A549 (cell line): ENCODE measurements at regions not wholly inside any gene's neighbourhood (a gene's known extent, or its start where the extent isn't known, plus 50 kb on each side); places are given as distances from the start of the nearest gene placed in this dataset.
"Not testable (repeated sequence)": the region's sequence is repeated elsewhere in the genome, so short reads cannot be mapped to it uniquely, and the experiment has no call there.

ENCODE experiments used
- CEBPB ChIP-seq, 2 experiments: fragments of >200 bp in 1 of 2; sonication (Bioruptor Twin) in 1 of 2; formaldehyde crosslinking in 1 of 2; IDR thresholded peaks; 2 replicates each; pipeline ENCODE4 v1.6.1; 2012 to 2016
- CHD2 ChIP-seq: fragments of 150-350 bp; IDR thresholded peaks from 2 replicates; pipeline ENCODE4 v1.6.1; 2014; ENCODE audit warnings: low read length; ENCODE audit not compliant: partially characterized antibody
- EP300 ChIP-seq, 2 experiments: fragments of >200 bp; sonication (Bioruptor Twin); formaldehyde crosslinking; IDR thresholded peaks; 2 replicates in 1 of 2; 3 replicates in 1 of 2; pipeline ENCODE4 v1.6.1; 2016 to 2017
- FOSB ChIP-seq: fragments of 250-450 bp; sonication (Bioruptor Pico); IDR thresholded peaks from 2 replicates; pipeline ENCODE4 v1.5.0; 2020; ENCODE audit warnings: mild to moderate bottlenecking, moderate library complexity
- MAZ ChIP-seq: fragments of 150-350 bp; IDR thresholded peaks from 2 replicates; pipeline ENCODE4 v1.6.1; 2014; ENCODE audit warnings: antibody characterized with exemption, low read depth, low read length, borderline replicate concordance
- NFE2L2 ChIP-seq: fragments of 150-350 bp; conservative IDR thresholded peaks from 2 replicates; pipeline ENCODE4 v1.6.1; 2014; ENCODE audit warnings: low read length
- POLR2A ChIP-seq: IDR thresholded peaks from 2 replicates; pipeline ENCODE4 v1.6.1; 2012; ENCODE audit warnings: mild to moderate bottlenecking, low read length
- POLR2AphosphoS2 ChIP-seq: conservative IDR thresholded peaks from 2 replicates; pipeline ENCODE4 v1.6.1; 2012; ENCODE audit warnings: low read length, improper control_type of control experiment, inconsistent platforms
- RAD21 ChIP-seq, 2 experiments: fragments of >200 bp in 1 of 2; sonication (Bioruptor Twin) in 1 of 2; formaldehyde crosslinking in 1 of 2; IDR thresholded peaks in 1 of 2; conservative IDR thresholded peaks in 1 of 2; 2 replicates in 1 of 2; 3 replicates in 1 of 2; pipeline ENCODE4 v1.6.1; 2012 to 2018; ENCODE audit warnings: inconsistent platforms in 1 of 2
- TP53 ChIP-seq: fragments of 250-450 bp; sonication (Bioruptor Pico); IDR thresholded peaks from 2 replicates; pipeline ENCODE4 v1.5.0; 2021; ENCODE audit warnings: mild to moderate bottlenecking, moderate library complexity
- TF ChIP-seq, protein P1 (sequence below): fragments of >200 bp; sonication (Bioruptor Twin); formaldehyde crosslinking; IDR thresholded peaks from 3 replicates; pipeline ENCODE4 v1.5.1; 2016
- TF ChIP-seq, protein P2 (sequence below): fragments of 200-600 bp; sonication (generic); IDR thresholded peaks from 2 replicates; pipeline ENCODE4 v1.6.1; 2016; ENCODE audit warnings: antibody characterized with exemption, mild to moderate bottlenecking, moderate library complexity
- TF ChIP-seq, protein P3 (sequence below): fragments of 250-450 bp; sonication (Bioruptor Pico); IDR thresholded peaks from 2 replicates; pipeline ENCODE4 v1.5.0; 2021; ENCODE audit warnings: mild to moderate bottlenecking, moderate library complexity, borderline replicate concordance

DNA sequence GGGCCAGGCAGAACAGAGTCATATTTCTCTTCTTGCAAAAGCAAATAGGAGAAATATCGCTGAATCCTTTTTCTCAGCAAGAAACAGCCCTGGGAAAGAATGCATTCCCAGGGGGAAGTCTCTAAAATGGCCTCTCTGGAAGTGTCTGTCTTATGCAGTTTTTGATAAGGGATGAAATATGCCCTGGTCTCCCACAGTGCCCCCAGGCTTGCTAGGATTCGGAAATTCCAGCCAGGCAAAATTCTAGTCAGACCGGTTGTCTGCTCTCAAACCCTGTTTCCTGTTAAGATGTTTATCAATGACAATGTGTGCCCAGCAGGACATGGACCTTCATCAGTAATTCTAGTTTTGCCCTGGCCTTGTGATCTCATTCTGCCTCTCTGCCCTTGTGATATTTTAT lies 448.3 kb upstream of the HTR1E start:
- TF ChIP-seq POLR2A; POLR2AphosphoS2; NFE2L2; FOSB (CRISPR knock-in tag); TP53 (CRISPR knock-in tag); MAZ; CEBPB (IDR thresholded peaks at IDR 0.05); CHD2; EP300 (IDR thresholded peaks at IDR 0.05); RAD21 (conservative IDR thresholded peaks at IDR 0.05 in 1 of 2, IDR thresholded peaks at IDR 0.05 in 1 of 2): not testable (repeated sequence)
- TF ChIP-seq, protein P1, sequence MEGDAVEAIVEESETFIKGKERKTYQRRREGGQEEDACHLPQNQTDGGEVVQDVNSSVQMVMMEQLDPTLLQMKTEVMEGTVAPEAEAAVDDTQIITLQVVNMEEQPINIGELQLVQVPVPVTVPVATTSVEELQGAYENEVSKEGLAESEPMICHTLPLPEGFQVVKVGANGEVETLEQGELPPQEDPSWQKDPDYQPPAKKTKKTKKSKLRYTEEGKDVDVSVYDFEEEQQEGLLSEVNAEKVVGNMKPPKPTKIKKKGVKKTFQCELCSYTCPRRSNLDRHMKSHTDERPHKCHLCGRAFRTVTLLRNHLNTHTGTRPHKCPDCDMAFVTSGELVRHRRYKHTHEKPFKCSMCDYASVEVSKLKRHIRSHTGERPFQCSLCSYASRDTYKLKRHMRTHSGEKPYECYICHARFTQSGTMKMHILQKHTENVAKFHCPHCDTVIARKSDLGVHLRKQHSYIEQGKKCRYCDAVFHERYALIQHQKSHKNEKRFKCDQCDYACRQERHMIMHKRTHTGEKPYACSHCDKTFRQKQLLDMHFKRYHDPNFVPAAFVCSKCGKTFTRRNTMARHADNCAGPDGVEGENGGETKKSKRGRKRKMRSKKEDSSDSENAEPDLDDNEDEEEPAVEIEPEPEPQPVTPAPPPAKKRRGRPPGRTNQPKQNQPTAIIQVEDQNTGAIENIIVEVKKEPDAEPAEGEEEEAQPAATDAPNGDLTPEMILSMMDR: not testable (repeated sequence)
- TF ChIP-seq, protein P2, sequence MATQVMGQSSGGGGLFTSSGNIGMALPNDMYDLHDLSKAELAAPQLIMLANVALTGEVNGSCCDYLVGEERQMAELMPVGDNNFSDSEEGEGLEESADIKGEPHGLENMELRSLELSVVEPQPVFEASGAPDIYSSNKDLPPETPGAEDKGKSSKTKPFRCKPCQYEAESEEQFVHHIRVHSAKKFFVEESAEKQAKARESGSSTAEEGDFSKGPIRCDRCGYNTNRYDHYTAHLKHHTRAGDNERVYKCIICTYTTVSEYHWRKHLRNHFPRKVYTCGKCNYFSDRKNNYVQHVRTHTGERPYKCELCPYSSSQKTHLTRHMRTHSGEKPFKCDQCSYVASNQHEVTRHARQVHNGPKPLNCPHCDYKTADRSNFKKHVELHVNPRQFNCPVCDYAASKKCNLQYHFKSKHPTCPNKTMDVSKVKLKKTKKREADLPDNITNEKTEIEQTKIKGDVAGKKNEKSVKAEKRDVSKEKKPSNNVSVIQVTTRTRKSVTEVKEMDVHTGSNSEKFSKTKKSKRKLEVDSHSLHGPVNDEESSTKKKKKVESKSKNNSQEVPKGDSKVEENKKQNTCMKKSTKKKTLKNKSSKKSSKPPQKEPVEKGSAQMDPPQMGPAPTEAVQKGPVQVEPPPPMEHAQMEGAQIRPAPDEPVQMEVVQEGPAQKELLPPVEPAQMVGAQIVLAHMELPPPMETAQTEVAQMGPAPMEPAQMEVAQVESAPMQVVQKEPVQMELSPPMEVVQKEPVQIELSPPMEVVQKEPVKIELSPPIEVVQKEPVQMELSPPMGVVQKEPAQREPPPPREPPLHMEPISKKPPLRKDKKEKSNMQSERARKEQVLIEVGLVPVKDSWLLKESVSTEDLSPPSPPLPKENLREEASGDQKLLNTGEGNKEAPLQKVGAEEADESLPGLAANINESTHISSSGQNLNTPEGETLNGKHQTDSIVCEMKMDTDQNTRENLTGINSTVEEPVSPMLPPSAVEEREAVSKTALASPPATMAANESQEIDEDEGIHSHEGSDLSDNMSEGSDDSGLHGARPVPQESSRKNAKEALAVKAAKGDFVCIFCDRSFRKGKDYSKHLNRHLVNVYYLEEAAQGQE: not testable (repeated sequence)
- TF ChIP-seq, protein P3, sequence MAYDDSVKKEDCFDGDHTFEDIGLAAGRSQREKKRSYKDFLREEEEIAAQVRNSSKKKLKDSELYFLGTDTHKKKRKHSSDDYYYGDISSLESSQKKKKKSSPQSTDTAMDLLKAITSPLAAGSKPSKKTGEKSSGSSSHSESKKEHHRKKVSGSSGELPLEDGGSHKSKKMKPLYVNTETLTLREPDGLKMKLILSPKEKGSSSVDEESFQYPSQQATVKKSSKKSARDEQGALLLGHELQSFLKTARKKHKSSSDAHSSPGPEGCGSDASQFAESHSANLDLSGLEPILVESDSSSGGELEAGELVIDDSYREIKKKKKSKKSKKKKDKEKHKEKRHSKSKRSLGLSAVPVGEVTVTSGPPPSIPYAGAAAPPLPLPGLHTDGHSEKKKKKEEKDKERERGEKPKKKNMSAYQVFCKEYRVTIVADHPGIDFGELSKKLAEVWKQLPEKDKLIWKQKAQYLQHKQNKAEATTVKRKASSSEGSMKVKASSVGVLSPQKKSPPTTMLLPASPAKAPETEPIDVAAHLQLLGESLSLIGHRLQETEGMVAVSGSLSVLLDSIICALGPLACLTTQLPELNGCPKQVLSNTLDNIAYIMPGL (CRISPR knock-in tag): not testable (repeated sequence)
